BLaER1 treated with 17β-estradiol and CSF1 and Interleukin-3, amounts not matched to agents 10 nM and 100 nM (cell line): ENCODE measurements at regions not wholly inside any gene's neighbourhood (a gene's known extent, or its start where the extent isn't known, plus 50 kb on each side); places are given as distances from the start of the nearest gene placed in this dataset.

Experiments used
- H3K27ac ChIP-seq, 11 experiments: shearing (Covaris generic); formaldehyde crosslinking; 2 replicates each; pipeline ENCODE4 v1.8.1; 2022
- H3K27me3 ChIP-seq, 11 experiments: shearing (Covaris generic); formaldehyde crosslinking; 2 replicates each; pipeline ENCODE4 v1.8.1; 2022
- H3K36me3 ChIP-seq, 11 experiments: shearing (Covaris generic); formaldehyde crosslinking; 2 replicates each; pipeline ENCODE4 v1.8.1; 2022
- H3K4me1 ChIP-seq, 10 experiments: shearing (Covaris generic); formaldehyde crosslinking; 2 replicates each; pipeline ENCODE4 v1.8.1; 2022
- H3K4me2 ChIP-seq, 11 experiments: shearing (Covaris generic); formaldehyde crosslinking; 2 replicates each; pipeline ENCODE4 v1.8.1; 2022
- H3K4me3 ChIP-seq, 10 experiments: shearing (Covaris generic); formaldehyde crosslinking; 2 replicates each; pipeline ENCODE4 v1.8.1; 2022
- H3K9ac ChIP-seq, 11 experiments: shearing (Covaris generic); formaldehyde crosslinking; 2 replicates each; pipeline ENCODE4 v1.8.1; 2022
- H3K9me3 ChIP-seq, 11 experiments: shearing (Covaris generic); formaldehyde crosslinking; replicated peaks in 1 of 11; 2 replicates each; pipeline ENCODE4 v1.8.1; 2022
- H4K20me1 ChIP-seq, 11 experiments: shearing (Covaris generic); formaldehyde crosslinking; 2 replicates each; pipeline ENCODE4 v1.8.1; 2022
- Cebpa-rat ChIP-seq, 11 experiments: shearing (Covaris generic); IDR thresholded peaks; 2 replicates each; pipeline ENCODE4 v1.8.1; 2022

GRCh38 chr4:119939071-119939995 lies 127.3 kb downstream of the MAD2L1 start:
- H3K27ac ChIP-seq, result no peak overlapping the region
- no peak overlapping the region for H3K4me3 ChIP-seq
- no peak overlapping the region for H3K9ac ChIP-seq
- no peaks in the 10 kb centered on the region for H4K20me1 ChIP-seq
- no peak overlapping the region for H3K4me2 ChIP-seq
- no peaks in the 10 kb centered on the region for H3K36me3 ChIP-seq
- no peaks in the 10 kb centered on the region for H3K27me3 ChIP-seq
- no peaks in the 10 kb centered on the region for H3K4me1 ChIP-seq
- no peaks in the 10 kb centered on the region for H3K9me3 ChIP-seq
- TF ChIP-seq Cebpa-rat (IDR thresholded peaks at IDR 0.05), result no peak

DNA sequence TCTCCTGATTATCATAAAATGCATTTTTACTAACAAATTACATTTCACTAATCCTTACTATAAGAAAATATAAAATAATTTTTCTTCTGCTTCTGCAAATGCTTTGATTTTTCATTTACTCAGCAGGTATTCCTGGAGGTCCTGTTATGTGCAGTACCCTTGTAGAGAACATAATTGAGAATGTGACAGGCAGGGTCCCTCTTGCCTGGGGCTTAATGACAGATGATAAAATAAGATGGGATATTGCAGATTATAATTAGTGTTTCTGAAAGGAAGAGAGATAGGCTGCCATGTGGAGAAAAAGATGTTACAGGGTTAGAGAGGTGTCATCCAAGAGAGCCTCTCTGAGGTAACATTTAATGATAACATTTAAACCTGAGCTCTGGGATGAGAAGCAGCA lies 128.9 kb downstream of the MAD2L1 start:
- Histone ChIP-seq H3K9ac (no peak overlapping the region), H3K9me3 (no peaks in the 10 kb centered on the region), H4K20me1 (no peaks in the 10 kb centered on the region), H3K36me3 (no peaks in the 10 kb centered on the region), H3K4me2 (no peak overlapping the region), H3K27me3 (no peaks in the 10 kb centered on the region), H3K4me1 (no peaks in the 10 kb centered on the region), H3K27ac (no peak overlapping the region), H3K4me3 (no peak overlapping the region)
- TF ChIP-seq Cebpa-rat (IDR thresholded peaks at IDR 0.05), result no peak

GRCh38 chr4:119933606-119934005 lies 133.0 kb downstream of the MAD2L1 start:
- Histone ChIP-seq H3K4me2 (no peak overlapping the region), H3K27ac (no peak overlapping the region), H3K4me3 (no peak overlapping the region), H4K20me1 (no peaks in the 10 kb centered on the region), H3K27me3 (no peaks in the 10 kb centered on the region), H3K36me3 (no peaks in the 10 kb centered on the region), H3K9me3 (no peaks in the 10 kb centered on the region), H3K9ac (no peak overlapping the region), H3K4me1 (no peaks in the 10 kb centered on the region)
- TF ChIP-seq Cebpa-rat (IDR thresholded peaks at IDR 0.05), result no peak

- H3K4me2 ChIP-seq, result no peak overlapping the region
- no peaks in the 10 kb centered on the region for H3K9me3 ChIP-seq
- H3K4me1 ChIP-seq, result no peaks in the 10 kb centered on the region
- no peak overlapping the region for H3K4me3 ChIP-seq
- no peak overlapping the region for H3K27ac ChIP-seq
- H3K36me3 ChIP-seq, result no peaks in the 10 kb centered on the region
- TF ChIP-seq Cebpa-rat (IDR thresholded peaks at IDR 0.05), result no peak
- H3K27me3 ChIP-seq, result no peaks in the 10 kb centered on the region
- H4K20me1 ChIP-seq, result no peaks in the 10 kb centered on the region
- H3K9ac ChIP-seq, result no peak overlapping the region
These were observed 134.4 kb downstream of the MAD2L1 start for GRCh38 chr4:119932277-119932676.

GRCh38 chr4:119930546-119930945 lies 136.1 kb downstream of the MAD2L1 start:
- H3K4me2 ChIP-seq, result no peak overlapping the region
- H3K9me3 ChIP-seq, result no peaks in the 10 kb centered on the region
- H3K36me3 ChIP-seq, result no peaks in the 10 kb centered on the region
- no peak overlapping the region for H3K27ac ChIP-seq
- no peak for TF ChIP-seq Cebpa-rat (IDR thresholded peaks at IDR 0.05)
- no peak overlapping the region for H3K4me3 ChIP-seq
- H3K9ac ChIP-seq, result no peak overlapping the region
- no peaks in the 10 kb centered on the region for H3K4me1 ChIP-seq
- H3K27me3 ChIP-seq, result no peaks in the 10 kb centered on the region
- no peaks in the 10 kb centered on the region for H4K20me1 ChIP-seq

GRCh38 chr4:119921830-119922229 lies 144.8 kb downstream of the MAD2L1 start:
- H3K27ac ChIP-seq, result no peak overlapping the region
- H3K27me3 ChIP-seq, result no peaks in the 10 kb centered on the region
- H3K9ac ChIP-seq, result no peak overlapping the region
- no peak overlapping the region for H3K4me2 ChIP-seq
- H3K36me3 ChIP-seq, result no peaks in the 10 kb centered on the region
- no peaks in the 10 kb centered on the region for H3K4me1 ChIP-seq
- no peak overlapping the region for H3K4me3 ChIP-seq
- TF ChIP-seq Cebpa-rat (IDR thresholded peaks at IDR 0.05), result no peak
- H3K9me3 ChIP-seq, result no peaks in the 10 kb centered on the region
- no peaks in the 10 kb centered on the region for H4K20me1 ChIP-seq

- no peak overlapping the region for H3K9ac ChIP-seq
- no peak for TF ChIP-seq Cebpa-rat (IDR thresholded peaks at IDR 0.05)
- no peaks in the 10 kb centered on the region for H3K36me3 ChIP-seq
- H4K20me1 ChIP-seq, result no peaks in the 10 kb centered on the region
- no peaks in the 10 kb centered on the region for H3K27me3 ChIP-seq
- peaks cover 0 to 5% (median 0%) of the 10 kb centered on the region in 11 experiments; a peak in 2 of 22 replicates for H3K9me3 ChIP-seq
- H3K4me2 ChIP-seq, result no peak overlapping the region
- H3K4me3 ChIP-seq, result no peak overlapping the region
- no peak overlapping the region for H3K27ac ChIP-seq
- H3K4me1 ChIP-seq, result no peaks in the 10 kb centered on the region
These were observed 160.4 kb downstream of the MAD2L1 start for GRCh38 chr4:119906277-119906676.

- no peak overlapping the region for H3K9ac ChIP-seq
- no peaks in the 10 kb centered on the region for H4K20me1 ChIP-seq
- no peak for TF ChIP-seq Cebpa-rat (IDR thresholded peaks at IDR 0.05)
- no peaks in the 10 kb centered on the region for H3K9me3 ChIP-seq
- H3K27ac ChIP-seq, result no peak overlapping the region
- no peak overlapping the region for H3K4me2 ChIP-seq
- no peaks in the 10 kb centered on the region for H3K27me3 ChIP-seq
- no peaks in the 10 kb centered on the region for H3K36me3 ChIP-seq
- no peaks in the 10 kb centered on the region for H3K4me1 ChIP-seq
- H3K4me3 ChIP-seq, result no peak overlapping the region
These were observed 168.4 kb downstream of the MAD2L1 start for GRCh38 chr4:119898211-119898610.

DNA sequence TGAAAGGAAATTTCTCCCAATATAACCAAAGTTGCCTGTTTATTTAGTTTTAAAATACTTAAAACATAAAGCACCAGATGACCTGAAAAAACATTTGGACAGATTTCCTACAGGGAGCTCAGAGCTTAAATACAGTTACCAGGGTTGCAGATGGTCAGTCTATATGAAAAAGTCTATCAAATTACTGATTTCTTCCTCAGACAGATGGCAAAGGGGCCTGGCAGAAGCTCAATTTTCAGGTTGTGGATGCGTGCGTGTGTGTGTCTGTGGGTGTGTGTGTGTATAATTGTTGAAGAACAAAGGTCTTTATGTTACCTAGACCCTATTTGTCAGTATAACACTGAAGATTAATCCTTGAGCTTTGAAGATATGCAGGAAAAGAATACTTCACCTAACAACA lies 169.4 kb downstream of the MAD2L1 start:
- no peak overlapping the region for H3K9ac ChIP-seq
- no peaks in the 10 kb centered on the region for H4K20me1 ChIP-seq
- H3K36me3 ChIP-seq, result no peaks in the 10 kb centered on the region
- no peaks in the 10 kb centered on the region for H3K27me3 ChIP-seq
- TF ChIP-seq Cebpa-rat (IDR thresholded peaks at IDR 0.05), result no peak
- H3K4me2 ChIP-seq, result no peak overlapping the region
- H3K9me3 ChIP-seq, result no peaks in the 10 kb centered on the region
- no peak overlapping the region for H3K27ac ChIP-seq
- H3K4me3 ChIP-seq, result no peak overlapping the region
- no peaks in the 10 kb centered on the region for H3K4me1 ChIP-seq

DNA sequence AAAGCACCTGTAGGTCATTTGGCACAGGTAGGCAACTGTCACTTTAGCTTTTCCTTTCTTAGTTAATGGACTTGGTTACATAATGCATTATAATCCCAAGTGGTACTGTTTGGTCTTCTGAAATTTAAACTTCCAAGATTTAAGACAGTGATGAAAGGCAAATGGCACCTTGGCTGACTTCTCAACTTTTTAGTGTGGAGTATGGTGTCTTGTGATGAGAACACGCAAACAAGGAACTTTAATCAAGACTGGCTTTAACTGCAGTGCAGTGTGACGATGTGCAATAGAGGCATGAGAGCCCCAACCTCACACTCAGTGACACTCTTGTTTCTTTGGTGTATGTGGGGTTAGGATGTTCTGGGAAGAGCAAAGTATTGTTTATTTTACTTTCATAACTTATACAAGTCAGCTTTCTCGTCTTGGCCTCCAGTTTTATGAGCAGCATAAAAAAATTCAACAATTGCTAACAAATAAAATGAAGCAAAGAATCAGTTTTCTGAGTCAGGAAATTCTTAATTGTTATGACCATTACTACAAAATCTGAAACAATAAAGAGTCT lies 171.9 kb downstream of the MAD2L1 start:
- Histone ChIP-seq H3K9ac (no peak overlapping the region), H3K4me1 (no peaks in the 10 kb centered on the region), H3K27me3 (no peaks in the 10 kb centered on the region), H3K4me2 (no peak overlapping the region), H3K27ac (no peak overlapping the region), H3K36me3 (no peaks in the 10 kb centered on the region), H3K4me3 (no peak overlapping the region), H4K20me1 (no peaks in the 10 kb centered on the region), H3K9me3 (no peaks in the 10 kb centered on the region)
- no peak for TF ChIP-seq Cebpa-rat (IDR thresholded peaks at IDR 0.05)
